HEK293T (cell line): ENCODE measurements at regions not wholly inside any gene's neighbourhood (a gene's known extent, or its start where the extent isn't known, plus 50 kb on each side); places are given as distances from the start of the nearest gene placed in this dataset.

Source experiments
- FOXK2 ChIP-seq: fragments of 450-650 bp; IDR thresholded peaks from 2 replicates; pipeline ENCODE4 v1.6.1; 2016; ENCODE audit warnings: mild to moderate bottlenecking
- LEF1 ChIP-seq: fragments of 450-650 bp; IDR thresholded peaks from 2 replicates; pipeline ENCODE4 v1.6.1; 2017; ENCODE audit warnings: mild to moderate bottlenecking, borderline replicate concordance

DNA sequence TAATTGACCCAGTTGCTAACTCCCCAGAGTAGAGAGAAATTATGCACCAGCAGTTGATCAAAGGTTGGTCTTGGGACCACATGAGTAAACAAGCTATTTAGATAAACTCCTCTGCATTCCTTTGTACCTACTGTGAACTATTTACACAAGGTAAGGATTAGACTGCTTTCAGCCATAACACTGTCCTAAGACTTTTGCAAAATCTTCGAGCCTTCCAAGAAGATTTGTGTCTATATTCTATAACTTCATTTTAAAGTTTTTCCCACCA, 108.5 kb upstream of the UNC13C start:
- no peak for TF ChIP-seq LEF1
- no peak for TF ChIP-seq FOXK2
